ENCODE measurements at regions not wholly inside any gene's neighbourhood (a gene's known extent, or its start where the extent isn't known, plus 50 kb on each side); places are given as distances from the start of the nearest gene placed in this dataset.
"Not testable (repeated sequence)": the region's sequence is repeated elsewhere in the genome, so short reads cannot be mapped to it uniquely, and the experiment has no call there.

- H3K9me3 ChIP-seq (ENCODE audit: control insufficient read depth in 5 of 5, low read length in 5 of 5), result no peaks in the 10 kb centered on the region
- no peaks in the 10 kb centered on the region for H3K4me1 ChIP-seq (ENCODE audit: control insufficient read depth in 5 of 5, insufficient read depth in 5 of 5, low read length in 5 of 5)
- H3K27ac ChIP-seq (ENCODE audit: low read depth, low read length), result no peak overlapping the region
- H3K9ac ChIP-seq (ENCODE audit: low read length in 5 of 5), result no peak overlapping the region
- H3K36me3 ChIP-seq (ENCODE audit: control insufficient read depth in 5 of 5, insufficient read depth in 5 of 5, low read length in 5 of 5), result no peaks in the 10 kb centered on the region
- no peak overlapping the region for H3K4me3 ChIP-seq (ENCODE audit: low read depth in 1 of 5, low read length in 5 of 5)
- no peaks in the 10 kb centered on the region for H3K27me3 ChIP-seq (ENCODE audit: control insufficient read depth in 5 of 5, insufficient read depth in 4 of 5, low read length in 5 of 5)
These were observed 146.8 kb downstream of the USP46 start for GRCh38 chr4:52512291-52512690.

DNA sequence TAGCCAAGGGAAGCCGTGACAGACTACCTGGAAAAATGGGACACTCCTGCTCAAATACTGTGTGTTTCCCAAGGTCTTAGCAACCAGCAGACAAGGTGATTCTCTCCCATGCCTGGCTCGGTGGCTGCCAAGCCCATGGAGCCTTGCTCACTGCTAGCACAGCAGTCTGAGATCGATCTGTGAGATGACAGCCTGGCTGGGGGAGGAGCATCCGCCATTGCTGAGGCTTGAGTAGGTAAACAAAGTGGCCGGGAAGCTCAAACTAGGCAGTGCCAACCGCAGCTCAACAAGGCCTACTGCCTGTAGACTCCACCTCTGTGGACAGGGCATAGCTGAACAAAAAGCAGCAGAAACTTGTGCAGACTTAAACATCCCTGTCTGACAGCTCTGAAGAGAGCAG, 137.0 kb downstream of the USP46 start:
- not testable (repeated sequence) for H3K4me3 ChIP-seq (ENCODE audit: low read depth in 1 of 5, low read length in 5 of 5); H3K9me3 ChIP-seq (ENCODE audit: control insufficient read depth in 5 of 5, low read length in 5 of 5); H3K9ac ChIP-seq (ENCODE audit: low read length in 5 of 5); H3K27ac ChIP-seq (ENCODE audit: low read depth, low read length); H3K27me3 ChIP-seq (ENCODE audit: control insufficient read depth in 5 of 5, insufficient read depth in 4 of 5, low read length in 5 of 5); H3K4me1 ChIP-seq (ENCODE audit: control insufficient read depth in 5 of 5, insufficient read depth in 5 of 5, low read length in 5 of 5); H3K36me3 ChIP-seq (ENCODE audit: control insufficient read depth in 5 of 5, insufficient read depth in 5 of 5, low read length in 5 of 5)

GRCh38 chr4:52529983-52530382, 129.1 kb downstream of the USP46 start:
- Histone ChIP-seq H3K4me1 (ENCODE audit: control insufficient read depth in 5 of 5, insufficient read depth in 5 of 5, low read length in 5 of 5) (no peaks in the 10 kb centered on the region), H3K27ac (ENCODE audit: low read depth, low read length) (no peak overlapping the region), H3K4me3 (ENCODE audit: low read depth in 1 of 5, low read length in 5 of 5) (no peak overlapping the region), H3K9ac (ENCODE audit: low read length in 5 of 5) (no peak overlapping the region), H3K36me3 (ENCODE audit: control insufficient read depth in 5 of 5, insufficient read depth in 5 of 5, low read length in 5 of 5) (no peaks in the 10 kb centered on the region), H3K27me3 (ENCODE audit: control insufficient read depth in 5 of 5, insufficient read depth in 4 of 5, low read length in 5 of 5) (no peaks in the 10 kb centered on the region), H3K9me3 (ENCODE audit: control insufficient read depth in 5 of 5, low read length in 5 of 5) (peaks cover 0 to 7% (median 0%) of the 10 kb centered on the region in 5 donors)

- Histone ChIP-seq H3K9me3 (ENCODE audit: control insufficient read depth in 5 of 5, low read length in 5 of 5) (peaks cover 0 to 7% (median 0%) of the 10 kb centered on the region in 5 donors), H3K27me3 (ENCODE audit: control insufficient read depth in 5 of 5, insufficient read depth in 4 of 5, low read length in 5 of 5) (no peaks in the 10 kb centered on the region), H3K9ac (ENCODE audit: low read length in 5 of 5) (no peak overlapping the region), H3K27ac (ENCODE audit: low read depth, low read length) (no peak overlapping the region), H3K4me1 (ENCODE audit: control insufficient read depth in 5 of 5, insufficient read depth in 5 of 5, low read length in 5 of 5) (no peaks in the 10 kb centered on the region), H3K4me3 (ENCODE audit: low read depth in 1 of 5, low read length in 5 of 5) (no peak overlapping the region), H3K36me3 (ENCODE audit: control insufficient read depth in 5 of 5, insufficient read depth in 5 of 5, low read length in 5 of 5) (no peaks in the 10 kb centered on the region)
These were observed 123.3 kb downstream of the USP46 start for GRCh38 chr4:52535793-52536192.

Measured in subcutaneous abdominal adipose tissue (tissue), 5 donors.